ENCODE measurements at regions not wholly inside any gene's neighbourhood (a gene's known extent, or its start where the extent isn't known, plus 50 kb on each side); places are given as distances from the start of the nearest gene placed in this dataset.

DNA sequence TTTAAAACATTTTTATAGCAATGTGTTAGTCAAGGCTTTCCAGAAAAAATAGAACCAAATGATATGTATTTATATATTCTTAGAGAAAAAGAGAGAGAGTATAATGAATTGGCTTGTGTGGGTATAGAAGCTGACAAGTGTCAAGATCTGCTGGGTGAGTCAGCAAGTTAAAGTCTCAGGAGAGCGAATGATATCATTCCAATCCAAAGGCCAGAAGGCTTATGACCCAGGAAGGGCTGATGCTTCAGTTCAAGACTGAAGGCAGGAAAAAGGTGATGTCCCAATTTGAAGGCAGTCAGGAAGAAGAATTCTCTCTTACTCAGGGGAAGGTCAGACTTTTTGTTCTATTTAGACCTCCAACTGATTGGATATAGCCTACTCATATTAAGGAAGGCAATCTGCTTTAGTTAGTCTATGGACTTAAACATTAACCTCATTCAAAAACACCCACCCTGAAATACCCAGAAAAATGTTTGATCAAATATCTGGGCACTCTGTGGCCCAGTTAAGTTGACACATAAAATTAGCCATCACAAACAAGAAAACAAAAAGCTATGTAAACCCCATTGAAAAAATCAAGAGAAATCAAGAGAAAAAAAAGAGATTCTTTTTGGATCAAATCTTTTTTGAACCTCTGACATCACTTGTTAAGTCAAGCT lies 189.6 kb downstream of the PIK3R1 start (continued):
- TF ChIP-seq, protein P1, sequence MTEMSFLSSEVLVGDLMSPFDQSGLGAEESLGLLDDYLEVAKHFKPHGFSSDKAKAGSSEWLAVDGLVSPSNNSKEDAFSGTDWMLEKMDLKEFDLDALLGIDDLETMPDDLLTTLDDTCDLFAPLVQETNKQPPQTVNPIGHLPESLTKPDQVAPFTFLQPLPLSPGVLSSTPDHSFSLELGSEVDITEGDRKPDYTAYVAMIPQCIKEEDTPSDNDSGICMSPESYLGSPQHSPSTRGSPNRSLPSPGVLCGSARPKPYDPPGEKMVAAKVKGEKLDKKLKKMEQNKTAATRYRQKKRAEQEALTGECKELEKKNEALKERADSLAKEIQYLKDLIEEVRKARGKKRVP (CRISPR knock-in tag; IDR thresholded peaks at IDR 0.05) = no peak
- TF ChIP-seq ZNF77 (CRISPR knock-in tag; IDR thresholded peaks at IDR 0.05) (no peak), XRCC5 (IDR thresholded peaks at IDR 0.05; ENCODE audit: low read depth, low read length) (no peak), SETDB1 (IDR thresholded peaks at IDR 0.05; ENCODE audit: low read length) (no peak)
- TF ChIP-seq, protein P2, sequence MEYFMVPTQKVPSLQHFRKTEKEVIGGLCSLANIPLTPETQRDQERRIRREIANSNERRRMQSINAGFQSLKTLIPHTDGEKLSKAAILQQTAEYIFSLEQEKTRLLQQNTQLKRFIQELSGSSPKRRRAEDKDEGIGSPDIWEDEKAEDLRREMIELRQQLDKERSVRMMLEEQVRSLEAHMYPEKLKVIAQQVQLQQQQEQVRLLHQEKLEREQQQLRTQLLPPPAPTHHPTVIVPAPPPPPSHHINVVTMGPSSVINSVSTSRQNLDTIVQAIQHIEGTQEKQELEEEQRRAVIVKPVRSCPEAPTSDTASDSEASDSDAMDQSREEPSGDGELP (CRISPR knock-in tag; IDR thresholded peaks at IDR 0.05; ENCODE audit: borderline replicate concordance) = no peak
- TF ChIP-seq, protein P3, sequence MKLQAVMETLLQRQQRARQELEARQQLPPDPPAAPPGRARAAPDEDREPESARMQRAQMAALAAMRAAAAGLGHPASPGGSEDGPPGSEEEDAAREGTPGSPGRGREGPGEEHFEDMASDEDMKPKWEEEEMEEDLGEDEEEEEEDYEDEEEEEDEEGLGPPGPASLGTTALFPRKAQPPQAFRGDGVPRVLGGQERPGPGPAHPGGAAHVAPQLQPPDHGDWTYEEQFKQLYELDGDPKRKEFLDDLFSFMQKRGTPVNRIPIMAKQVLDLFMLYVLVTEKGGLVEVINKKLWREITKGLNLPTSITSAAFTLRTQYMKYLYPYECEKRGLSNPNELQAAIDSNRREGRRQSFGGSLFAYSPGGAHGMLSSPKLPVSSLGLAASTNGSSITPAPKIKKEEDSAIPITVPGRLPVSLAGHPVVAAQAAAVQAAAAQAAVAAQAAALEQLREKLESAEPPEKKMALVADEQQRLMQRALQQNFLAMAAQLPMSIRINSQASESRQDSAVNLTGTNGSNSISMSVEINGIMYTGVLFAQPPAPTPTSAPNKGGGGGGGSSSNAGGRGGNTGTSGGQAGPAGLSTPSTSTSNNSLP (IDR thresholded peaks at IDR 0.05; ENCODE audit: borderline replicate concordance, low read depth, low read length) = peak; percentile 93
- TF ChIP-seq, protein P4, sequence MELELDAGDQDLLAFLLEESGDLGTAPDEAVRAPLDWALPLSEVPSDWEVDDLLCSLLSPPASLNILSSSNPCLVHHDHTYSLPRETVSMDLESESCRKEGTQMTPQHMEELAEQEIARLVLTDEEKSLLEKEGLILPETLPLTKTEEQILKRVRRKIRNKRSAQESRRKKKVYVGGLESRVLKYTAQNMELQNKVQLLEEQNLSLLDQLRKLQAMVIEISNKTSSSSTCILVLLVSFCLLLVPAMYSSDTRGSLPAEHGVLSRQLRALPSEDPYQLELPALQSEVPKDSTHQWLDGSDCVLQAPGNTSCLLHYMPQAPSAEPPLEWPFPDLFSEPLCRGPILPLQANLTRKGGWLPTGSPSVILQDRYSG (tag; conservative IDR thresholded peaks at IDR 0.05; ENCODE audit: low read depth) = no peak

All from K562 (cell line).